ENCODE measurements at regions not wholly inside any gene's neighbourhood (a gene's known extent, or its start where the extent isn't known, plus 50 kb on each side); places are given as distances from the start of the nearest gene placed in this dataset.

- no peak for TF ChIP-seq EZH2 (IDR thresholded peaks at IDR 0.05; ENCODE audit: borderline replicate concordance, low read depth, low read length, poor library complexity, severe bottlenecking)
- TF ChIP-seq, protein P1, sequence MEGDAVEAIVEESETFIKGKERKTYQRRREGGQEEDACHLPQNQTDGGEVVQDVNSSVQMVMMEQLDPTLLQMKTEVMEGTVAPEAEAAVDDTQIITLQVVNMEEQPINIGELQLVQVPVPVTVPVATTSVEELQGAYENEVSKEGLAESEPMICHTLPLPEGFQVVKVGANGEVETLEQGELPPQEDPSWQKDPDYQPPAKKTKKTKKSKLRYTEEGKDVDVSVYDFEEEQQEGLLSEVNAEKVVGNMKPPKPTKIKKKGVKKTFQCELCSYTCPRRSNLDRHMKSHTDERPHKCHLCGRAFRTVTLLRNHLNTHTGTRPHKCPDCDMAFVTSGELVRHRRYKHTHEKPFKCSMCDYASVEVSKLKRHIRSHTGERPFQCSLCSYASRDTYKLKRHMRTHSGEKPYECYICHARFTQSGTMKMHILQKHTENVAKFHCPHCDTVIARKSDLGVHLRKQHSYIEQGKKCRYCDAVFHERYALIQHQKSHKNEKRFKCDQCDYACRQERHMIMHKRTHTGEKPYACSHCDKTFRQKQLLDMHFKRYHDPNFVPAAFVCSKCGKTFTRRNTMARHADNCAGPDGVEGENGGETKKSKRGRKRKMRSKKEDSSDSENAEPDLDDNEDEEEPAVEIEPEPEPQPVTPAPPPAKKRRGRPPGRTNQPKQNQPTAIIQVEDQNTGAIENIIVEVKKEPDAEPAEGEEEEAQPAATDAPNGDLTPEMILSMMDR (conservative IDR thresholded peaks at IDR 0.05; ENCODE audit: low read depth, low read length): no peak
Observed at GRCh38 chr2:51268191-51268590, 236.3 kb upstream of the NRXN1 start.
